HepG2 (cell line): ENCODE measurements at regions not wholly inside any gene's neighbourhood (a gene's known extent, or its start where the extent isn't known, plus 50 kb on each side); places are given as distances from the start of the nearest gene placed in this dataset.

Source experiments
- HDAC2 ChIP-seq: sonication (generic); formaldehyde crosslinking; IDR thresholded peaks from 2 replicates; pipeline ENCODE4 v1.4.0; 2020; ENCODE audit warnings: missing genetic modification reagents
- KDM5A ChIP-seq: fragments of 200-600 bp; sonication (generic); IDR thresholded peaks from 2 replicates; pipeline ENCODE4 v1.7.0; 2018; ENCODE audit warnings: antibody characterized with exemption, mild to moderate bottlenecking, low read length, borderline replicate concordance
- MEIS2 ChIP-seq: sonication (generic); formaldehyde crosslinking; IDR thresholded peaks from 2 replicates; pipeline ENCODE4 v1.9.0; 2021; ENCODE audit warnings: mild to moderate bottlenecking, missing genetic modification reagents
- NR1H2 ChIP-seq: sonication (generic); formaldehyde crosslinking; IDR thresholded peaks from 2 replicates; pipeline ENCODE4 v1.8.1; 2022; ENCODE audit warnings: low read depth, missing genetic modification reagents, borderline replicate concordance
- TAF1 ChIP-seq: sonication (generic); formaldehyde crosslinking; IDR thresholded peaks from 2 replicates; pipeline ENCODE4 v1.4.0; 2020; ENCODE audit warnings: missing genetic modification reagents

DNA sequence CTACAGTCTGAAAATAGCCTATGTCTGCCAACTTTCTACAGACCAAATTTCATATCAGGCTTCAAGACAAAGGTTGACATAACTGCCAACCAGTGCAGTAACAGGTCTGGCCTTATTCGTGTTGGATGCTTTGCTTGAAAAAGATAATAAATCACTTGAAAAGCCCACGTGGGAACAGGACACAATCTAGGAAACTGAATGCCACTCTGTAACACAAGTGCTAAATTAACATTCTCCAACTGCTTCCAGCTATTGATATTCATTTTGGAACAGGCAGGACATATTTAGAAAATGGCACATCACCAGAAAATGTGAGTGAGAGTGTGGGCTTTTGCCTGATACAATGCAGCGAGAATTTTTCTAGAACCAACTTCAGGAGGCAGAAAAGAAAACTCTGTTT is 165.9 kb upstream of the CCDC150 start:
- TF ChIP-seq NR1H2 (CRISPR knock-in tag) (no peak), MEIS2 (CRISPR knock-in tag) (no peak), KDM5A (no peak), TAF1 (CRISPR knock-in tag) (no peak), HDAC2 (no peak)
